ENCODE measurements at regions not wholly inside any gene's neighbourhood (a gene's known extent, or its start where the extent isn't known, plus 50 kb on each side); places are given as distances from the start of the nearest gene placed in this dataset.
"Not testable (repeated sequence)": the region's sequence is repeated elsewhere in the genome, so short reads cannot be mapped to it uniquely, and the experiment has no call there.

- Histone ChIP-seq H3K9me3 (ENCODE audit: control insufficient read depth, insufficient read depth, low read length) (no peaks in the 10 kb centered on the region), H3K4me3 (ENCODE audit: low read depth, low read length) (no peak overlapping the region), H3K4me1 (ENCODE audit: control insufficient read depth, insufficient read depth, low read length) (no peaks in the 10 kb centered on the region), H3K36me3 (ENCODE audit: control insufficient read depth, insufficient read depth, low read length) (no peaks in the 10 kb centered on the region), H3K27ac (ENCODE audit: low read depth, low read length) (no peak overlapping the region), H3K27me3 (ENCODE audit: control insufficient read depth, insufficient read depth, low read length) (no peaks in the 10 kb centered on the region)
- 75% methylated on average over 11 of the region's 14 CpGs for WGBS (ENCODE audit: insufficient coverage)
- peak in 1 of 6 donors; percentile 93 for DNase-seq (ENCODE audit: low read depth in 4 of 6, low spot score in 6 of 6)
These were observed 50.8 kb upstream of the ECHDC3 start for GRCh38 chr10:11691319-11691755.

GRCh38 chr10:11689945-11690736, 52.0 kb upstream of the ECHDC3 start:
- Histone ChIP-seq H3K27me3 (ENCODE audit: control insufficient read depth, insufficient read depth, low read length) (no peaks in the 10 kb centered on the region), H3K4me3 (ENCODE audit: low read depth, low read length) (no peak overlapping the region), H3K9me3 (ENCODE audit: control insufficient read depth, insufficient read depth, low read length) (no peaks in the 10 kb centered on the region), H3K27ac (ENCODE audit: low read depth, low read length) (no peak overlapping the region), H3K36me3 (ENCODE audit: control insufficient read depth, insufficient read depth, low read length) (no peaks in the 10 kb centered on the region), H3K4me1 (ENCODE audit: control insufficient read depth, insufficient read depth, low read length) (peaks cover under 1% of the 10 kb centered on the region)
- DNase-seq (ENCODE audit: low read depth in 4 of 6, low spot score in 6 of 6) = no peak
- 97% methylated on average over 17 of the region's 22 CpGs for WGBS (ENCODE audit: insufficient coverage)

- 87% methylated on average over 3 of the region's 3 CpGs for WGBS (ENCODE audit: insufficient coverage)
- H3K27ac ChIP-seq (ENCODE audit: low read depth, low read length); DNase-seq (ENCODE audit: low read depth in 4 of 6, low spot score in 6 of 6); H3K9me3 ChIP-seq (ENCODE audit: control insufficient read depth, insufficient read depth, low read length); H3K36me3 ChIP-seq (ENCODE audit: control insufficient read depth, insufficient read depth, low read length); H3K27me3 ChIP-seq (ENCODE audit: control insufficient read depth, insufficient read depth, low read length); H3K4me3 ChIP-seq (ENCODE audit: low read depth, low read length): not testable (repeated sequence)
- H3K4me1 ChIP-seq (ENCODE audit: control insufficient read depth, insufficient read depth, low read length) = peaks cover 13% of the 10 kb centered on the region
These were observed 53.8 kb upstream of the ECHDC3 start for GRCh38 chr10:11688448-11688795.

GRCh38 chr10:11687779-11688447, 54.3 kb upstream of the ECHDC3 start:
- no peaks in the 10 kb centered on the region for H3K9me3 ChIP-seq (ENCODE audit: control insufficient read depth, insufficient read depth, low read length)
- no peak overlapping the region for H3K27ac ChIP-seq (ENCODE audit: low read depth, low read length)
- no peaks in the 10 kb centered on the region for H3K27me3 ChIP-seq (ENCODE audit: control insufficient read depth, insufficient read depth, low read length)
- no peak overlapping the region for H3K4me3 ChIP-seq (ENCODE audit: low read depth, low read length)
- DNase-seq (ENCODE audit: low read depth in 4 of 6, low spot score in 6 of 6) = no peak
- H3K36me3 ChIP-seq (ENCODE audit: control insufficient read depth, insufficient read depth, low read length) = no peaks in the 10 kb centered on the region
- H3K4me1 ChIP-seq (ENCODE audit: control insufficient read depth, insufficient read depth, low read length) = peaks cover 18% of the 10 kb centered on the region
- WGBS (ENCODE audit: insufficient coverage) = 95% methylated on average over 8 of the region's 8 CpGs

- H3K27ac ChIP-seq (ENCODE audit: low read depth, low read length) = no peak overlapping the region
- H3K9me3 ChIP-seq (ENCODE audit: control insufficient read depth, insufficient read depth, low read length) = no peaks in the 10 kb centered on the region
- H3K4me3 ChIP-seq (ENCODE audit: low read depth, low read length) = no peak overlapping the region
- no peaks in the 10 kb centered on the region for H3K36me3 ChIP-seq (ENCODE audit: control insufficient read depth, insufficient read depth, low read length)
- WGBS (ENCODE audit: insufficient coverage) = 100% methylated on average over 1 of the region's 8 CpGs
- DNase-seq (ENCODE audit: low read depth in 4 of 6, low spot score in 6 of 6) = no peak
- no peaks in the 10 kb centered on the region for H3K27me3 ChIP-seq (ENCODE audit: control insufficient read depth, insufficient read depth, low read length)
- H3K4me1 ChIP-seq (ENCODE audit: control insufficient read depth, insufficient read depth, low read length) = peaks cover 20% of the 10 kb centered on the region
These were observed 54.8 kb upstream of the ECHDC3 start for GRCh38 chr10:11687357-11687771.

- Histone ChIP-seq H3K27me3 (ENCODE audit: control insufficient read depth, insufficient read depth, low read length) (no peaks in the 10 kb centered on the region), H3K36me3 (ENCODE audit: control insufficient read depth, insufficient read depth, low read length) (no peaks in the 10 kb centered on the region), H3K9me3 (ENCODE audit: control insufficient read depth, insufficient read depth, low read length) (no peaks in the 10 kb centered on the region), H3K4me3 (ENCODE audit: low read depth, low read length) (no peak overlapping the region), H3K4me1 (ENCODE audit: control insufficient read depth, insufficient read depth, low read length) (peaks cover 25% of the 10 kb centered on the region), H3K27ac (ENCODE audit: low read depth, low read length) (peak overlapping the region; percentile 58)
- no CpG with 5 or more reads among the region's 7 CpGs for WGBS (ENCODE audit: insufficient coverage)
- DNase-seq (ENCODE audit: low read depth in 4 of 6, low spot score in 6 of 6) = peak in 2 of 6 donors; percentile 66 to 84
These were observed 56.4 kb upstream of the ECHDC3 start for GRCh38 chr10:11685787-11686218.

GRCh38 chr10:11684717-11685645, 57.2 kb upstream of the ECHDC3 start:
- no peaks in the 10 kb centered on the region for H3K36me3 ChIP-seq (ENCODE audit: control insufficient read depth, insufficient read depth, low read length)
- H3K9me3 ChIP-seq (ENCODE audit: control insufficient read depth, insufficient read depth, low read length) = no peaks in the 10 kb centered on the region
- no peak overlapping the region for H3K4me3 ChIP-seq (ENCODE audit: low read depth, low read length)
- WGBS (ENCODE audit: insufficient coverage) = 65% methylated on average over 23 of the region's 26 CpGs
- H3K27ac ChIP-seq (ENCODE audit: low read depth, low read length) = peak overlapping the region; percentile 58
- H3K4me1 ChIP-seq (ENCODE audit: control insufficient read depth, insufficient read depth, low read length) = peaks cover 25% of the 10 kb centered on the region
- H3K27me3 ChIP-seq (ENCODE audit: control insufficient read depth, insufficient read depth, low read length) = no peaks in the 10 kb centered on the region
- DNase-seq (ENCODE audit: low read depth in 4 of 6, low spot score in 6 of 6) = peak in 2 of 6 donors; percentile 16 to 83

GRCh38 chr10:11684341-11684716, 57.9 kb upstream of the ECHDC3 start:
- H3K27me3 ChIP-seq (ENCODE audit: control insufficient read depth, insufficient read depth, low read length); H3K4me3 ChIP-seq (ENCODE audit: low read depth, low read length); DNase-seq (ENCODE audit: low read depth in 4 of 6, low spot score in 6 of 6); H3K36me3 ChIP-seq (ENCODE audit: control insufficient read depth, insufficient read depth, low read length); H3K9me3 ChIP-seq (ENCODE audit: control insufficient read depth, insufficient read depth, low read length): not testable (repeated sequence)
- Histone ChIP-seq H3K27ac (ENCODE audit: low read depth, low read length) (peak overlapping the region; percentile 58), H3K4me1 (ENCODE audit: control insufficient read depth, insufficient read depth, low read length) (peaks cover 25% of the 10 kb centered on the region)
- WGBS (ENCODE audit: insufficient coverage) = 86% methylated on average over 1 of the region's 4 CpGs

- no peak for DNase-seq (ENCODE audit: low read depth in 4 of 6, low spot score in 6 of 6)
- Histone ChIP-seq H3K27ac (ENCODE audit: low read depth, low read length) (no peak overlapping the region), H3K9me3 (ENCODE audit: control insufficient read depth, insufficient read depth, low read length) (no peaks in the 10 kb centered on the region), H3K36me3 (ENCODE audit: control insufficient read depth, insufficient read depth, low read length) (no peaks in the 10 kb centered on the region), H3K4me3 (ENCODE audit: low read depth, low read length) (no peak overlapping the region), H3K27me3 (ENCODE audit: control insufficient read depth, insufficient read depth, low read length) (no peaks in the 10 kb centered on the region), H3K4me1 (ENCODE audit: control insufficient read depth, insufficient read depth, low read length) (peaks cover 25% of the 10 kb centered on the region)
- WGBS (ENCODE audit: insufficient coverage) = 76% methylated on average over 11 of the region's 14 CpGs
These were observed 58.5 kb upstream of the ECHDC3 start for GRCh38 chr10:11683529-11684320.

All from spinal cord (tissue), 9 donors.